NB4 (cell line): ENCODE measurements at regions not wholly inside any gene's neighbourhood (a gene's known extent, or its start where the extent isn't known, plus 50 kb on each side); places are given as distances from the start of the nearest gene placed in this dataset.

Experiments used
- DNase-seq: peaks from one replicate; pipeline ENCODE4 v3.0.0; 2010; ENCODE audit warnings: low read depth
- H3K4me3 ChIP-seq: one replicate; pipeline ENCODE4 v1.5.1; 2011; ENCODE audit warnings: mild to moderate bottlenecking, low read depth, low read length, moderate library complexity
- MAX ChIP-seq: IDR thresholded peaks from 2 replicates; pipeline ENCODE4 v1.6.1; 2011; ENCODE audit warnings: low read depth, low read length
- MYC ChIP-seq: IDR thresholded peaks from 2 replicates; pipeline ENCODE4 v1.6.1; 2011; ENCODE audit warnings: low read depth, low read length
- POLR2A ChIP-seq: IDR thresholded peaks from 2 replicates; pipeline ENCODE4 v1.6.1; 2011; ENCODE audit warnings: mild to moderate bottlenecking; ENCODE audit not compliant: insufficient read length; ENCODE audit errors: extremely low read depth
- TF ChIP-seq, protein P1 (sequence below): IDR thresholded peaks from one replicate; pipeline ENCODE4 v1.5.1; 2012; ENCODE audit warnings: low read depth, low read length

GRCh38 chr6:137339929-137340559, 120.9 kb upstream of the IFNGR1 start:
- no peak overlapping the region for H3K4me3 ChIP-seq
- TF ChIP-seq, protein P1, sequence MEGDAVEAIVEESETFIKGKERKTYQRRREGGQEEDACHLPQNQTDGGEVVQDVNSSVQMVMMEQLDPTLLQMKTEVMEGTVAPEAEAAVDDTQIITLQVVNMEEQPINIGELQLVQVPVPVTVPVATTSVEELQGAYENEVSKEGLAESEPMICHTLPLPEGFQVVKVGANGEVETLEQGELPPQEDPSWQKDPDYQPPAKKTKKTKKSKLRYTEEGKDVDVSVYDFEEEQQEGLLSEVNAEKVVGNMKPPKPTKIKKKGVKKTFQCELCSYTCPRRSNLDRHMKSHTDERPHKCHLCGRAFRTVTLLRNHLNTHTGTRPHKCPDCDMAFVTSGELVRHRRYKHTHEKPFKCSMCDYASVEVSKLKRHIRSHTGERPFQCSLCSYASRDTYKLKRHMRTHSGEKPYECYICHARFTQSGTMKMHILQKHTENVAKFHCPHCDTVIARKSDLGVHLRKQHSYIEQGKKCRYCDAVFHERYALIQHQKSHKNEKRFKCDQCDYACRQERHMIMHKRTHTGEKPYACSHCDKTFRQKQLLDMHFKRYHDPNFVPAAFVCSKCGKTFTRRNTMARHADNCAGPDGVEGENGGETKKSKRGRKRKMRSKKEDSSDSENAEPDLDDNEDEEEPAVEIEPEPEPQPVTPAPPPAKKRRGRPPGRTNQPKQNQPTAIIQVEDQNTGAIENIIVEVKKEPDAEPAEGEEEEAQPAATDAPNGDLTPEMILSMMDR = no peak
- TF ChIP-seq MYC (no peak), POLR2A (no peak), MAX (no peak)
- no peak for DNase-seq

GRCh38 chr6:137334884-137335283, 115.7 kb upstream of the IFNGR1 start:
- no peak overlapping the region for H3K4me3 ChIP-seq
- no peak for TF ChIP-seq MAX
- TF ChIP-seq MYC = no peak
- TF ChIP-seq, protein P1 = no peak
- no peak for TF ChIP-seq POLR2A
- DNase-seq = no peak

GRCh38 chr6:137334094-137334493, 114.9 kb upstream of the IFNGR1 start:
- H3K4me3 ChIP-seq = no peak overlapping the region
- TF ChIP-seq, protein P1 = no peak
- TF ChIP-seq MYC = no peak
- TF ChIP-seq MAX = no peak
- no peak for TF ChIP-seq POLR2A
- DNase-seq = no peak

DNA sequence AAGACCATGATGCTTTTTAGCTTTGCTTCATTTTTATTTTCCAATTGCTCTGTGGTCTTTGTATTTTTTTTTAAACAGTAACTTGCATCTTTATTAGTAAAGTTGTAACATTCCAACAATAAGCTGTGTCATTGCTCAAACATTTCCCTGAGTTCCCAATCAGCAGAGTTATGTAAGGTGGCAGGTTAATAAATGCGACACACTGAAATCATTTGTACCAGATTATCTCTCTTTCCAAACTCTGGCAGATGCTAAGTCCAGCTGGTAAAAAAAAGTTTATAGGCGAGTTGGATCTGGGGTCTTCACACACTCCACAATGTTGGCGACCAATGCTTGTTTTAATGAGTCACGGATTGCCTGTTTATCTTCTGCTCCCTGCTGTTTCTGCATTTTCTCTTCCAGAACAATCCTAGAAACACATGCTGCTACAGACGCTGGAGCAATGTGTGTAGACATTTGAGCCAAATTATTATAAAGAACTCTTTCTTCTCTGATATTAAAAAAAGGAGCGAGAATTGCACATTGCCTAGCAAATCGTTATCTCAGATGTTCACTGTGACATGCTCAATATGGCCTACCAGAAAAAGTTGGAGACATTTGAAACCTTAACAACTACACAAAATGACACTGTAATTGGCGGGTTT, 113.6 kb upstream of the IFNGR1 start:
- no peak for DNase-seq
- no peak overlapping the region for H3K4me3 ChIP-seq
- TF ChIP-seq, protein P1 = no peak
- TF ChIP-seq MAX = no peak

GRCh38 chr6:137323860-137324259, 104.7 kb upstream of the IFNGR1 start:
- no peak overlapping the region for H3K4me3 ChIP-seq
- TF ChIP-seq, protein P1 = no peak
- no peak for TF ChIP-seq MYC
- no peak for TF ChIP-seq POLR2A
- TF ChIP-seq MAX = no peak
- DNase-seq = peak; percentile 30
